ENCODE measurements at regions not wholly inside any gene's neighbourhood (a gene's known extent, or its start where the extent isn't known, plus 50 kb on each side); places are given as distances from the start of the nearest gene placed in this dataset.

DNA sequence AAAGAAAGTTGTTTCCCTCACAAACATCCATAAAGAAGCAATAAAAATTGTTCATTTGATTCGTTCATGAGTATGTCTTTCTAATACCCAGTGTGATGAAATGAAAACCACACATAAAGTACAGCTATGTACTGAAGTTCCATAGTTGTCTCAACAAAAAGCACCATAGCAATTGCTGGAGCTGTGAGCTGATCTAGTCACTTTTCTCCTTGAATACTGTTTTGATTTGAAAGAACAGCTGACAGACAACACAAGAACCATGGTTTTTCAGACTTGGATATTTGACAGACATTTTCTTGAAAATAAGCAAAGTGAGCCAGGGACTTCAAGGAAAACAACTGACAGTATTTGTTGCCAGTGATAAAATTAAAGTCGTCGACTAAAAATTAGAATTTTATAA lies 237.1 kb upstream of the PLD5 start:
- H3K4me1 ChIP-seq, result no peaks in the 10 kb centered on the region
- no peaks in the 10 kb centered on the region for H3K36me3 ChIP-seq
- H3K27ac ChIP-seq, result no peak overlapping the region
- no peaks in the 10 kb centered on the region for H3K9me3 ChIP-seq
- DNase-seq (no peak), ATAC-seq (ENCODE audit: low FRiP score in 2 of 2) (no peak)
- no peak for TF ChIP-seq POLR2A (IDR thresholded peaks at IDR 0.05)
- no peak for TF ChIP-seq EP300 (IDR thresholded peaks at IDR 0.05)
- TF ChIP-seq, protein P1, sequence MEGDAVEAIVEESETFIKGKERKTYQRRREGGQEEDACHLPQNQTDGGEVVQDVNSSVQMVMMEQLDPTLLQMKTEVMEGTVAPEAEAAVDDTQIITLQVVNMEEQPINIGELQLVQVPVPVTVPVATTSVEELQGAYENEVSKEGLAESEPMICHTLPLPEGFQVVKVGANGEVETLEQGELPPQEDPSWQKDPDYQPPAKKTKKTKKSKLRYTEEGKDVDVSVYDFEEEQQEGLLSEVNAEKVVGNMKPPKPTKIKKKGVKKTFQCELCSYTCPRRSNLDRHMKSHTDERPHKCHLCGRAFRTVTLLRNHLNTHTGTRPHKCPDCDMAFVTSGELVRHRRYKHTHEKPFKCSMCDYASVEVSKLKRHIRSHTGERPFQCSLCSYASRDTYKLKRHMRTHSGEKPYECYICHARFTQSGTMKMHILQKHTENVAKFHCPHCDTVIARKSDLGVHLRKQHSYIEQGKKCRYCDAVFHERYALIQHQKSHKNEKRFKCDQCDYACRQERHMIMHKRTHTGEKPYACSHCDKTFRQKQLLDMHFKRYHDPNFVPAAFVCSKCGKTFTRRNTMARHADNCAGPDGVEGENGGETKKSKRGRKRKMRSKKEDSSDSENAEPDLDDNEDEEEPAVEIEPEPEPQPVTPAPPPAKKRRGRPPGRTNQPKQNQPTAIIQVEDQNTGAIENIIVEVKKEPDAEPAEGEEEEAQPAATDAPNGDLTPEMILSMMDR (IDR thresholded peaks at IDR 0.05), result no peak
- TF ChIP-seq POLR2AphosphoS5 (IDR thresholded peaks at IDR 0.05), result no peak
- no peak overlapping the region for H3K4me3 ChIP-seq
- WGBS, 2 donors, result 71 to 77% methylated on average over 3 of the region's 3 CpGs
- no peaks in the 10 kb centered on the region for H3K27me3 ChIP-seq

DNA sequence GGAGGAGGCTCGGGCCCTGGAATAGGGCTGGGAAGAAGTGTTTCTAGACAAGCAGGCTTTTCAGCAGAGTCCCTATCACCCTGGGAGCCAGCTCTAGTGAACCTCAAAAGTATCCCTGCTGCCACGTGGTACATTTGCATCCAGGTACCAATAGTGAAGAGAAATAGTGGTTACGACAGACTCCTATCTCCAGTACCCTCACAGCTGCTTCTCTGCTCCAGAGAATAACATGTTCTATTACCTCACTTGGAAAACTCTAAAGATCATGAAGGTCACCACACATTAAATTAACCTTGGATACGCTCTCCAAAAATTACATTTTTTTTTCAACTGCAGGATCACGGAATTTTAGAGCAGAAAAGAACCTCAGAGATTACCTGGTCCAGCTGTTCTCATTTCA lies 230.4 kb upstream of the PLD5 start:
- no peaks in the 10 kb centered on the region for H3K9me3 ChIP-seq
- 79 to 81% methylated on average over 5 of the region's 5 CpGs for WGBS, 2 donors
- ATAC-seq (ENCODE audit: low FRiP score in 2 of 2) (no peak), DNase-seq (no peak)
- H3K27me3 ChIP-seq, result no peaks in the 10 kb centered on the region
- H3K4me3 ChIP-seq, result no peak overlapping the region
- H3K4me1 ChIP-seq, result no peaks in the 10 kb centered on the region
- TF ChIP-seq EP300 (IDR thresholded peaks at IDR 0.05) (no peak), POLR2AphosphoS5 (IDR thresholded peaks at IDR 0.05) (no peak), POLR2A (IDR thresholded peaks at IDR 0.05) (no peak)
- TF ChIP-seq, protein P1 (IDR thresholded peaks at IDR 0.05), result no peak
- H3K36me3 ChIP-seq, result no peaks in the 10 kb centered on the region
- no peak overlapping the region for H3K27ac ChIP-seq

DNA sequence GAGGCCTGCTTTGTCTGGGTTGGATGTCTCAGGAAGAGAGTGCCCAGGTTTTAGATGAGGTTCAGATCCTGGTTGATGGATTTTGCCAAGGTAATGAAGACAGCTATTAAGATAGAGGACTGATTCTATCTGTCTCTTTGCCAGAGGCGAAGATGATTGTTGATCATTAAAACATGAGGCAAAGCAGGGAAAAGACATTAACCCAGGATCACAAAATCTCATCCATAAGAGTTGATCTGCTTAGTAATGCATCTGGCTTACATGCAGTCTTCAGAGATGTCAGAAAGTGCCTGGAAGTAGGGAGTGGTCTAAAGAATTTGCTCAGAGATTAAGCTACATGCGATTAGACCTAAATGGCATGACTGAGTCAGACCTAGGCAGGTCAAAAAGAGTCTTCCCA lies 229.6 kb upstream of the PLD5 start:
- TF ChIP-seq POLR2AphosphoS5 (IDR thresholded peaks at IDR 0.05) (no peak), POLR2A (IDR thresholded peaks at IDR 0.05) (no peak), EP300 (IDR thresholded peaks at IDR 0.05) (no peak)
- TF ChIP-seq, protein P1 (IDR thresholded peaks at IDR 0.05), result no peak
- no peak overlapping the region for H3K4me3 ChIP-seq
- H3K36me3 ChIP-seq, result no peaks in the 10 kb centered on the region
- WGBS, 2 donors, result 61 to 74% methylated on average over 2 of the region's 2 CpGs
- H3K4me1 ChIP-seq, result no peaks in the 10 kb centered on the region
- ATAC-seq (ENCODE audit: low FRiP score in 2 of 2) (no peak), DNase-seq (no peak)
- no peaks in the 10 kb centered on the region for H3K27me3 ChIP-seq
- no peaks in the 10 kb centered on the region for H3K9me3 ChIP-seq
- no peak overlapping the region for H3K27ac ChIP-seq

DNA sequence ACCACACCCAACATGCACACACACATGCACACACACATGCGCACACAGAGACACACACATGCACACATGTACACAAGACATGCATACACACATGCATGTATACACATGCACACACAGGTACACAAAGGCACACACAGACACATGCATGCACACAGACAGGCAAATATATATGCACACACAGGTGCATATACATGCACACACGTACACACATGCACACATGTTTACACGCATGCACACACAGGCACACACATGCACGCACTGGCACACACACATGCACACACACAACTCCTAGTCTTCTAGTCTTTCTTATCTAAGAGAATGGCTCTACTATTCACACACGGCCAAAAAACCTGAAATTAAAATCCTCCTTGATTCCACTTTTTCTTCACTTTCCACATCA lies 222.7 kb upstream of the PLD5 start:
- no peak for TF ChIP-seq POLR2AphosphoS5 (IDR thresholded peaks at IDR 0.05)
- TF ChIP-seq, protein P1 (IDR thresholded peaks at IDR 0.05), result no peak
- no peak for TF ChIP-seq EP300 (IDR thresholded peaks at IDR 0.05)
- TF ChIP-seq POLR2A (IDR thresholded peaks at IDR 0.05), result no peak
- DNase-seq (no peak), ATAC-seq (ENCODE audit: low FRiP score in 2 of 2) (no peak)
- Histone ChIP-seq H3K27me3 (no peaks in the 10 kb centered on the region), H3K9me3 (no peaks in the 10 kb centered on the region), H3K4me1 (no peaks in the 10 kb centered on the region), H3K4me3 (no peak overlapping the region), H3K27ac (no peak overlapping the region), H3K36me3 (no peaks in the 10 kb centered on the region)
- WGBS, 2 donors, result 89 to 94% methylated on average over 5 of the region's 5 CpGs

DNA sequence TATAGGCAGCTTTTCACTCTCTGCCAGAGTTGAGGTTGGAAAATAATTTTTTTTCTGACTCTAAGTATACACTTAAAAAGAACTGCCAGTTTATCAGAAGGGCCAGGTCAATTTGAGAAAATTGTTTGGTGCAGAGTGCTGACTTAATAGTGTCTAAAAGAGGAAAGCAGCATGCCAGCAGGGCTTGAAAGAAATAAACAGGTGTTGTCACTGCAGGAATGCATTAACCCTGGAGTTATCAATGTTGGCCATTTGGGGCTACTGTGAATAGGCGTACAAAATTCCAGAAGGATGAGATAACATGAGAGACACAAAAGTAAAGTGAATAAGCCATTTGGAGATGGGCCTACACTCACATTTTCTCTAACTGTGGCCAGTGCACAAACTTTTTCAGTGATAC lies 220.6 kb upstream of the PLD5 start:
- Histone ChIP-seq H3K27me3 (no peaks in the 10 kb centered on the region), H3K4me3 (no peak overlapping the region), H3K36me3 (no peaks in the 10 kb centered on the region), H3K9me3 (peaks cover 0 to 2% (median 0%) of the 10 kb centered on the region in 4 donors), H3K4me1 (no peaks in the 10 kb centered on the region), H3K27ac (no peak overlapping the region)
- 48 to 50% methylated on average over 1 of the region's 1 CpG for WGBS, 2 donors
- ATAC-seq (ENCODE audit: low FRiP score in 2 of 2) (no peak), DNase-seq (no peak)
- TF ChIP-seq POLR2A (IDR thresholded peaks at IDR 0.05), result no peak
- TF ChIP-seq EP300 (IDR thresholded peaks at IDR 0.05), result no peak
- TF ChIP-seq POLR2AphosphoS5 (IDR thresholded peaks at IDR 0.05), result no peak
- TF ChIP-seq, protein P1 (IDR thresholded peaks at IDR 0.05), result no peak

Data from upper lobe of left lung (tissue), 6 donors.